Activated CD8-positive, alpha-beta T cell treated with anti-CD3 and anti-CD28 coated beads for 36 hours (primary cell): ENCODE measurements at regions not wholly inside any gene's neighbourhood (a gene's known extent, or its start where the extent isn't known, plus 50 kb on each side); places are given as distances from the start of the nearest gene placed in this dataset.
"Not testable (repeated sequence)": the region's sequence is repeated elsewhere in the genome, so short reads cannot be mapped to it uniquely, and the experiment has no call there.

Experiments used
- ATAC-seq: fragments of 200-7000 bp; cut with Tn5 transposase; one replicate; pipeline ENCODE4 v1.10.0; 2021; ENCODE audit warnings: mild to moderate bottlenecking, moderate library complexity
- CTCF ChIA-PET: fragments of 350-600 bp; sonication (Branson Sonifier 250); formaldehyde crosslinking; loops from one replicate; lab custom pipeline; 2021; ENCODE audit warnings: antibody characterized with exemption; lab: Charles Lee
- POLR2A ChIA-PET: fragments of 350-600 bp; sonication (Branson Sonifier 250); formaldehyde crosslinking; loops from one replicate; lab custom pipeline; 2021; ENCODE audit warnings: antibody characterized with exemption; lab: Charles Lee
- DNase-seq: peaks from one replicate; pipeline ENCODE4 v3.0.0-alpha.2; 2020
- H3K27ac Mint-ChIP-seq: one replicate; pipeline ENCODE4 v1.8.0; 2021; ENCODE audit warnings: mild to moderate bottlenecking, mixed read lengths
- H3K27me3 Mint-ChIP-seq: one replicate; pipeline ENCODE4 v1.8.0; 2021; ENCODE audit warnings: mixed read lengths
- H3K36me3 Mint-ChIP-seq: one replicate; pipeline ENCODE4 v1.8.0; 2021; ENCODE audit warnings: low read depth, mixed read lengths
- H3K4me1 Mint-ChIP-seq: one replicate; pipeline ENCODE4 v1.8.0; 2021; ENCODE audit warnings: low read depth, mixed read lengths
- H3K4me3 Mint-ChIP-seq: one replicate; pipeline ENCODE4 v1.8.0; 2021; ENCODE audit warnings: mild to moderate bottlenecking, moderate library complexity, mixed read lengths
- H3K9me3 Mint-ChIP-seq: one replicate; pipeline ENCODE4 v1.8.0; 2021; ENCODE audit warnings: mixed read lengths
- CTCF ChIP-seq: fragments of 200-600 bp; IDR thresholded peaks from one replicate; pipeline ENCODE4 v1.8.0; 2022; ENCODE audit warnings: antibody characterized with exemption, mild to moderate bottlenecking
- intact Hi-C: fragments of 100-400 bp; cut with micrococcal nuclease; formaldehyde crosslinking; loops from one replicate; pipeline ENCODE4 v1.10.0; 2022

GRCh38 chr9:109653470-109653869, 126.5 kb upstream of the PALM2AKAP2 start:
- peaks cover 3% of the 10 kb centered on the region for H3K27me3 Mint-ChIP-seq
- H3K4me1 Mint-ChIP-seq = no peaks in the 10 kb centered on the region
- ChIA-PET CTCF (no interaction called here), POLR2A (no interaction called here)
- no peak overlapping the region for H3K4me3 Mint-ChIP-seq
- no peak for TF ChIP-seq CTCF
- intact Hi-C loops = no loop called here
- ATAC-seq (no peak), DNase-seq (no peak)
- H3K36me3 Mint-ChIP-seq = no peaks in the 10 kb centered on the region
- no peak overlapping the region for H3K27ac Mint-ChIP-seq
- no peaks in the 10 kb centered on the region for H3K9me3 Mint-ChIP-seq

- H3K27ac Mint-ChIP-seq, H3K36me3 Mint-ChIP-seq, ATAC-seq, intact Hi-C loops, H3K4me1 Mint-ChIP-seq, H3K27me3 Mint-ChIP-seq, DNase-seq, CTCF ChIA-PET, POLR2A ChIA-PET, H3K4me3 Mint-ChIP-seq: not testable (repeated sequence)
- H3K9me3 Mint-ChIP-seq = peaks cover 18% of the 10 kb centered on the region
These were observed 116.0 kb upstream of the PALM2AKAP2 start for GRCh38 chr9:109663978-109664377.

- H3K27ac Mint-ChIP-seq, H3K4me3 Mint-ChIP-seq, DNase-seq, H3K36me3 Mint-ChIP-seq, H3K27me3 Mint-ChIP-seq, CTCF ChIA-PET, ATAC-seq, intact Hi-C loops, POLR2A ChIA-PET, H3K4me1 Mint-ChIP-seq: not testable (repeated sequence)
- peaks cover 17% of the 10 kb centered on the region for H3K9me3 Mint-ChIP-seq
These were observed 114.3 kb upstream of the PALM2AKAP2 start for GRCh38 chr9:109665736-109666135.

- intact Hi-C loops = no loop called here
- DNase-seq (no peak), ATAC-seq (no peak)
- POLR2A ChIA-PET = no interaction called here
- Mint-ChIP-seq H3K27me3 (peaks cover 2% of the 10 kb centered on the region), H3K9me3 (no peaks in the 10 kb centered on the region), H3K4me3 (no peak overlapping the region), H3K36me3 (no peaks in the 10 kb centered on the region), H3K4me1 (no peaks in the 10 kb centered on the region), H3K27ac (no peak overlapping the region)
- CTCF ChIA-PET = no interaction called here
- TF ChIP-seq CTCF = no peak
These were observed 98.7 kb upstream of the PALM2AKAP2 start for GRCh38 chr9:109681301-109681700.

GRCh38 chr9:109682227-109682626, 97.8 kb upstream of the PALM2AKAP2 start:
- ChIA-PET POLR2A (no interaction called here), CTCF (no interaction called here)
- H3K4me1 Mint-ChIP-seq = no peaks in the 10 kb centered on the region
- ATAC-seq = no peak
- H3K4me3 Mint-ChIP-seq = no peak overlapping the region
- no peaks in the 10 kb centered on the region for H3K36me3 Mint-ChIP-seq
- intact Hi-C loops = no loop called here
- no peak for TF ChIP-seq CTCF
- no peak overlapping the region for H3K27ac Mint-ChIP-seq
- H3K27me3 Mint-ChIP-seq = peaks cover 2% of the 10 kb centered on the region
- no peak for DNase-seq
- H3K9me3 Mint-ChIP-seq = no peaks in the 10 kb centered on the region

- CTCF ChIA-PET = no interaction called here
- ATAC-seq (no peak), DNase-seq (no peak)
- Mint-ChIP-seq H3K4me3 (no peak overlapping the region), H3K4me1 (no peaks in the 10 kb centered on the region), H3K9me3 (no peaks in the 10 kb centered on the region), H3K36me3 (no peaks in the 10 kb centered on the region), H3K27me3 (peaks cover 2% of the 10 kb centered on the region), H3K27ac (no peak overlapping the region)
- intact Hi-C loops = no loop called here
- TF ChIP-seq CTCF = no peak
- POLR2A ChIA-PET = no interaction called here
These were observed 96.5 kb upstream of the PALM2AKAP2 start for GRCh38 chr9:109683521-109683920.
